H9 (cell line): ENCODE measurements at regions not wholly inside any gene's neighbourhood (a gene's known extent, or its start where the extent isn't known, plus 50 kb on each side); places are given as distances from the start of the nearest gene placed in this dataset.

Experiments used
- DNase-seq: peaks from one replicate; pipeline ENCODE4 v3.0.0-alpha.2; 2017
- H2AFZ ChIP-seq: one replicate; pipeline ENCODE4 v1.6.1; 2013; ENCODE audit warnings: mild to moderate bottlenecking, low read length, control low read depth, moderate library complexity
- H2AK5ac ChIP-seq: 2 replicates; pipeline ENCODE4 v1.6.1; 2013; ENCODE audit warnings: low read length, control low read depth, mixed read lengths; ENCODE audit not compliant: insufficient read length
- H2BK120ac ChIP-seq: one replicate; pipeline ENCODE4 v1.6.1; 2013; ENCODE audit warnings: low read depth, mild to moderate bottlenecking, low read length, control low read depth, inconsistent platforms; ENCODE audit not compliant: poor library complexity, severe bottlenecking
- H2BK12ac ChIP-seq: 2 replicates; pipeline ENCODE4 v1.6.1; 2013; ENCODE audit warnings: low read length, control low read depth, mixed read lengths, low read depth; ENCODE audit not compliant: insufficient read length
- H2BK15ac ChIP-seq: 2 replicates; pipeline ENCODE4 v1.6.1; 2013; ENCODE audit warnings: low read depth, low read length, control low read depth
- H2BK20ac ChIP-seq: one replicate; pipeline ENCODE4 v1.6.1; 2013; ENCODE audit warnings: low read depth, mild to moderate bottlenecking, low read length, control low read depth, inconsistent platforms; ENCODE audit not compliant: poor library complexity, severe bottlenecking
- H2BK5ac ChIP-seq: 2 replicates; pipeline ENCODE4 v1.6.1; 2013; ENCODE audit warnings: low read length, control low read depth, mixed read lengths; ENCODE audit not compliant: insufficient read length
- H3K14ac ChIP-seq: 2 replicates; pipeline ENCODE4 v1.6.1; 2013; ENCODE audit warnings: low read length, control low read depth; ENCODE audit not compliant: insufficient read depth
- H3K18ac ChIP-seq: 2 replicates; pipeline ENCODE4 v1.6.1; 2013; ENCODE audit warnings: low read depth, mild to moderate bottlenecking, mixed read lengths, low read length, control low read depth; ENCODE audit not compliant: insufficient read length
- H3K23ac ChIP-seq: 2 replicates; pipeline ENCODE4 v1.6.1; 2013; ENCODE audit warnings: low read length, control low read depth, mixed read lengths, low read depth; ENCODE audit not compliant: insufficient read length
- H3K23me2 ChIP-seq: 2 replicates; pipeline ENCODE4 v1.6.1; 2013; ENCODE audit warnings: low read depth, mild to moderate bottlenecking, mixed read lengths, low read length, control low read depth; ENCODE audit not compliant: insufficient read length, poor library complexity, severe bottlenecking
- H3K27ac ChIP-seq: 2 replicates; pipeline ENCODE4 v1.5.1; 2013; ENCODE audit warnings: low read length, control low read depth, mixed read lengths, low read depth; ENCODE audit not compliant: insufficient read length
- H3K27me3 ChIP-seq: 2 replicates; pipeline ENCODE4 v1.6.1; 2013; ENCODE audit warnings: low read length, control low read depth, inconsistent platforms; ENCODE audit not compliant: insufficient read depth
- H3K4ac ChIP-seq: 2 replicates; pipeline ENCODE4 v1.6.1; 2013; ENCODE audit warnings: low read depth, mild to moderate bottlenecking, control low read depth, inconsistent platforms, low read length, moderate library complexity
- H3K4me1 ChIP-seq: 2 replicates; pipeline ENCODE4 v1.6.1; 2013; ENCODE audit warnings: low read length, control low read depth, inconsistent platforms; ENCODE audit not compliant: insufficient read depth
- H3K4me2 ChIP-seq: 2 replicates; pipeline ENCODE4 v1.6.1; 2013; ENCODE audit warnings: low read length, control low read depth, mixed read lengths; ENCODE audit not compliant: insufficient read length, insufficient read depth
- H3K56ac ChIP-seq: 2 replicates; pipeline ENCODE4 v1.6.1; 2013; ENCODE audit warnings: low read depth, mild to moderate bottlenecking, mixed read lengths, low read length, control low read depth; ENCODE audit not compliant: insufficient read length
- H3K79me1 ChIP-seq: 2 replicates; pipeline ENCODE4 v1.6.1; 2013; ENCODE audit warnings: low read depth, mild to moderate bottlenecking, moderate library complexity, low read length, control low read depth, inconsistent platforms; ENCODE audit not compliant: insufficient read depth, poor library complexity, severe bottlenecking
- H3K79me2 ChIP-seq: 2 replicates; pipeline ENCODE4 v1.6.1; 2013; ENCODE audit warnings: low read length, control low read depth, inconsistent platforms; ENCODE audit not compliant: insufficient read depth
- H3K9ac ChIP-seq: 2 replicates; pipeline ENCODE4 v1.6.1; 2013; ENCODE audit warnings: low read length, control low read depth, mixed read lengths; ENCODE audit not compliant: insufficient read length; ENCODE audit errors: extremely low read depth
- H3K9me3 ChIP-seq: one replicate; pipeline ENCODE4 v1.6.1; 2013; ENCODE audit warnings: low read depth, low read length, inconsistent platforms; ENCODE audit not compliant: control insufficient read depth
- H3T11ph ChIP-seq: one replicate; pipeline ENCODE4 v1.6.1; 2013; ENCODE audit warnings: mild to moderate bottlenecking, low read length, control low read depth, inconsistent platforms
- H4K20me1 ChIP-seq: one replicate; pipeline ENCODE4 v1.6.1; 2013; ENCODE audit not compliant: control insufficient read depth, insufficient read length, insufficient read depth
- H4K5ac ChIP-seq: 2 replicates; pipeline ENCODE4 v1.6.1; 2013; ENCODE audit warnings: low read depth, mild to moderate bottlenecking, mixed read lengths, low read length, control low read depth; ENCODE audit not compliant: insufficient read length
- H4K8ac ChIP-seq: replicated peaks from 2 replicates; pipeline ENCODE4 v1.6.1; 2013; ENCODE audit warnings: low read length, control low read depth, mixed read lengths, low read depth; ENCODE audit not compliant: insufficient read length
- H4K91ac ChIP-seq: 2 replicates; pipeline ENCODE4 v1.6.1; 2013; ENCODE audit warnings: low read depth, mild to moderate bottlenecking, moderate library complexity, mixed read lengths, low read length, control low read depth; ENCODE audit not compliant: insufficient read length
- H3K27ac Mint-ChIP-seq, 3 experiments: 2 replicates in 2 of 3; 3 replicates in 1 of 3; pipeline ENCODE4 v1.8.0; 2020 to 2021; ENCODE audit warnings: mixed read lengths in 3 of 3, mild to moderate bottlenecking in 1 of 3, moderate library complexity in 1 of 3
- H3K27me3 Mint-ChIP-seq: 2 replicates; pipeline ENCODE4 v1.8.0; 2021; ENCODE audit warnings: low read depth, mild to moderate bottlenecking, moderate library complexity, mixed read lengths
- H3K36me3 Mint-ChIP-seq, 3 experiments: 2 replicates in 2 of 3; 3 replicates in 1 of 3; pipeline ENCODE4 v1.8.0; 2020 to 2021; ENCODE audit warnings: low read depth in 3 of 3, mixed read lengths in 3 of 3; ENCODE audit not compliant: insufficient read depth in 1 of 3
- H3K4me1 Mint-ChIP-seq, 2 experiments: 2 replicates each; pipeline ENCODE4 v1.8.0; 2020; ENCODE audit warnings: mixed read lengths in 2 of 2
- H3K4me3 Mint-ChIP-seq, 2 experiments: 2 replicates in 1 of 2; 3 replicates in 1 of 2; pipeline ENCODE4 v1.8.0; 2020 to 2021; ENCODE audit warnings: mild to moderate bottlenecking in 2 of 2, mixed read lengths in 2 of 2, moderate library complexity in 1 of 2
- H3K9me3 Mint-ChIP-seq, 2 experiments: 2 replicates in 1 of 2; 3 replicates in 1 of 2; pipeline ENCODE4 v1.8.0; 2020; ENCODE audit warnings: mild to moderate bottlenecking in 2 of 2, mixed read lengths in 2 of 2, moderate library complexity in 1 of 2
- WGBS: extraction: QIAGEN DNeasy Blood & Tissue Kit; methylation state at CpG from one replicate; pipeline ENCODE4 v1.1.7; 2013; ENCODE audit warnings: missing lambda C conversion rate, low lambda C conversion rate, mixed read lengths; ENCODE audit not compliant: insufficient read length; ENCODE audit errors: extremely low coverage; 5-methylcytosine and 5-hydroxymethylcytosine counted together
- TF ChIP-seq, protein P1 (sequence below): fragments of 200-600 bp; sonication (generic); conservative IDR thresholded peaks from 3 replicates; pipeline ENCODE4 v1.8.0; 2021; ENCODE audit warnings: antibody characterized with exemption, mild to moderate bottlenecking

DNA sequence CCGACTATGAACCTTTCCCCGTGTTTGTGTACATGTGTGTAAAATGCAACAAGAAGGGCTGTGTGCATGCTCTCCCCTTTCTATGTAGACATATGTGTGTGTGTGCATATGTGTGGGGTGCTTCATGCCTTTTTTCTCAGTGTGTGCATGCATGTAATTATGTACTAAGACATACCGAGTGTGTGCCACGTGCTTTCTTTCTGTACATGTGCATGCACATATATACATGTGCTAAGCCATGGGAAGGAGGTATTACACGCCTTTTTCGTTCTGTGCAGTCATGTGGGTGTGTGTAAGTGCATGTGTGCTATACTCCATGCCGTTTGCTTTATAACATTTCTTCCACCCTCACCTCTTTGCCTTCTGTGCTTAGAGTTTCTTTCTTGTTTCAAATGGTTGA is 544.3 kb downstream of the TNS3 start:
- Mint-ChIP-seq H3K9me3 (no peaks in the 10 kb centered on the region), H3K36me3 (no peaks in the 10 kb centered on the region; a peak in 1 of 7 replicates), H3K27me3 (peaks cover 12% of the 10 kb centered on the region), H3K4me1 (peaks cover 17 to 21% of the 10 kb centered on the region in 2 experiments), H3K27ac (no peak overlapping the region), H3K4me3 (no peak overlapping the region)
- H3K27me3 ChIP-seq, result no peaks in the 10 kb centered on the region
- H3K9me3 ChIP-seq, result no peaks in the 10 kb centered on the region
- no peak overlapping the region for H2AK5ac ChIP-seq
- H3K27ac ChIP-seq, result no peak overlapping the region
- H4K5ac ChIP-seq, result no peak overlapping the region
- no peak overlapping the region for H3K14ac ChIP-seq
- no peak overlapping the region for H2BK12ac ChIP-seq
- no peaks in the 10 kb centered on the region for H3K79me1 ChIP-seq
- H2BK120ac ChIP-seq, result no peak overlapping the region
- no peak overlapping the region for H2BK5ac ChIP-seq
- no peaks in the 10 kb centered on the region for H3K79me2 ChIP-seq
- H2BK20ac ChIP-seq, result no peak overlapping the region
- TF ChIP-seq, protein P1, sequence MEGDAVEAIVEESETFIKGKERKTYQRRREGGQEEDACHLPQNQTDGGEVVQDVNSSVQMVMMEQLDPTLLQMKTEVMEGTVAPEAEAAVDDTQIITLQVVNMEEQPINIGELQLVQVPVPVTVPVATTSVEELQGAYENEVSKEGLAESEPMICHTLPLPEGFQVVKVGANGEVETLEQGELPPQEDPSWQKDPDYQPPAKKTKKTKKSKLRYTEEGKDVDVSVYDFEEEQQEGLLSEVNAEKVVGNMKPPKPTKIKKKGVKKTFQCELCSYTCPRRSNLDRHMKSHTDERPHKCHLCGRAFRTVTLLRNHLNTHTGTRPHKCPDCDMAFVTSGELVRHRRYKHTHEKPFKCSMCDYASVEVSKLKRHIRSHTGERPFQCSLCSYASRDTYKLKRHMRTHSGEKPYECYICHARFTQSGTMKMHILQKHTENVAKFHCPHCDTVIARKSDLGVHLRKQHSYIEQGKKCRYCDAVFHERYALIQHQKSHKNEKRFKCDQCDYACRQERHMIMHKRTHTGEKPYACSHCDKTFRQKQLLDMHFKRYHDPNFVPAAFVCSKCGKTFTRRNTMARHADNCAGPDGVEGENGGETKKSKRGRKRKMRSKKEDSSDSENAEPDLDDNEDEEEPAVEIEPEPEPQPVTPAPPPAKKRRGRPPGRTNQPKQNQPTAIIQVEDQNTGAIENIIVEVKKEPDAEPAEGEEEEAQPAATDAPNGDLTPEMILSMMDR, result no peak
- H4K91ac ChIP-seq, result no peak overlapping the region
- no peak overlapping the region for H2BK15ac ChIP-seq
- no CpG with 5 or more reads among the region's 7 CpGs for WGBS
- no peak overlapping the region for H3T11ph ChIP-seq
- H3K9ac ChIP-seq, result no peak overlapping the region
- no peak overlapping the region for H4K8ac ChIP-seq
- no peak overlapping the region for H3K56ac ChIP-seq
- H4K20me1 ChIP-seq, result no peaks in the 10 kb centered on the region
- no peak overlapping the region for H3K4me2 ChIP-seq
- H3K18ac ChIP-seq, result no peak overlapping the region
- no peak overlapping the region for H3K23ac ChIP-seq
- no peak for DNase-seq
- H3K4ac ChIP-seq, result no peak overlapping the region
- no peaks in the 10 kb centered on the region for H3K4me1 ChIP-seq
- no peak overlapping the region for H2AFZ ChIP-seq
- H3K23me2 ChIP-seq, result no peaks in the 10 kb centered on the region
